B cell (primary cell): ENCODE measurements at regions not wholly inside any gene's neighbourhood (a gene's known extent, or its start where the extent isn't known, plus 50 kb on each side); places are given as distances from the start of the nearest gene placed in this dataset.
"Not testable (repeated sequence)": the region's sequence is repeated elsewhere in the genome, so short reads cannot be mapped to it uniquely, and the experiment has no call there.

Source experiments
- ATAC-seq: fragments of 200-7000 bp; cut with Tn5 transposase; one replicate; pipeline ENCODE4 v1.10.0; 2021; ENCODE audit warnings: low read depth, mild to moderate bottlenecking, moderate number of reproducible peaks, moderate library complexity
- CTCF ChIA-PET: fragments of 350-600 bp; sonication (Branson Sonifier 250); formaldehyde crosslinking; loops from one replicate; lab custom pipeline; 2021; ENCODE audit warnings: antibody characterized with exemption, inconsistent platforms; lab: Charles Lee
- POLR2A ChIA-PET: fragments of 350-600 bp; sonication (Branson Sonifier 250); formaldehyde crosslinking; loops from one replicate; lab custom pipeline; 2021; ENCODE audit warnings: antibody characterized with exemption; lab: Charles Lee
- DNase-seq: peaks from one replicate; pipeline ENCODE4 v3.0.0; 2013
- H2AFZ ChIP-seq: 2 replicates; pipeline ENCODE4 v1.6.1; 2012; ENCODE audit warnings: mild to moderate bottlenecking, low read depth, low read length; ENCODE audit not compliant: insufficient read depth, poor library complexity, severe bottlenecking
- H3K27ac ChIP-seq, 2 donors: 1 replicate in 1 of 2; 2 replicates in 1 of 2; pipeline ENCODE4 v1.5.1; 2012 to 2013; ENCODE audit warnings: low read length in 2 of 2, mild to moderate bottlenecking in 2 of 2, moderate library complexity in 1 of 2
- H3K27me3 ChIP-seq, 4 experiments: fragments of 200-600 bp in 1 of 4; sonication (generic) in 1 of 4; replicated peaks in 1 of 4; 1 replicate in 2 of 4; 2 replicates in 2 of 4; pipeline versions ENCODE4 v1.6.1 to v1.7.0; 2013 to 2016; ENCODE audit warnings: low read length in 3 of 4, mild to moderate bottlenecking in 2 of 4, mixed read lengths in 1 of 4, moderate library complexity in 1 of 4; ENCODE audit not compliant: insufficient read depth in 4 of 4, control insufficient read depth in 3 of 4; ENCODE audit errors: control extremely low read depth in 1 of 4
- H3K36me3 ChIP-seq, 2 experiments: replicated peaks in 1 of 2; 1 replicate in 1 of 2; 2 replicates in 1 of 2; pipeline versions ENCODE4 v1.6.1 to v1.7.1; 2013; ENCODE audit warnings: low read length in 1 of 2; ENCODE audit not compliant: insufficient read depth in 2 of 2, control insufficient read depth in 1 of 2; ENCODE audit errors: control extremely low read depth in 1 of 2, extremely low read depth in 1 of 2
- H3K4me1 ChIP-seq, 2 donors: fragments of 200-600 bp in 1 of 2; sonication (generic) in 1 of 2; 1 replicate in 1 of 2; 2 replicates in 1 of 2; pipeline versions ENCODE4 v1.5.1 to v1.6.1; 2013 to 2017; ENCODE audit warnings: low read length in 2 of 2; ENCODE audit not compliant: control insufficient read depth in 2 of 2, insufficient read depth in 2 of 2
- H3K4me2 ChIP-seq: replicated peaks from 2 replicates; pipeline ENCODE3; 2012; ENCODE audit warnings: mild to moderate bottlenecking, low read depth, low read length; ENCODE audit not compliant: poor library complexity, severe bottlenecking
- H3K4me3 ChIP-seq, 5 experiments: fragments of 200-600 bp in 1 of 5; sonication (generic) in 1 of 5; 1 replicate in 3 of 5; 2 replicates in 2 of 5; pipeline versions ENCODE4 v1.5.1 to v1.7.0; 2011 to 2016; ENCODE audit warnings: low read length in 4 of 5, mild to moderate bottlenecking in 4 of 5, low read depth in 2 of 5, control low read depth in 1 of 5, moderate library complexity in 1 of 5; ENCODE audit not compliant: insufficient read depth in 1 of 5; ENCODE audit errors: control extremely low read depth in 1 of 5, extremely low read depth in 1 of 5
- H3K79me2 ChIP-seq: fragments of 200-600 bp; sonication (generic); one replicate; pipeline ENCODE4 v1.6.0; 2016; ENCODE audit warnings: low read length; ENCODE audit not compliant: control insufficient read depth, insufficient read depth
- H3K9ac ChIP-seq: fragments of 200-600 bp; sonication (generic); 2 replicates; pipeline ENCODE4 v1.6.1; 2017; ENCODE audit warnings: mild to moderate bottlenecking, low read length, moderate library complexity
- H3K9me3 ChIP-seq, 3 donors: one replicate each; pipeline versions ENCODE4 v1.6.1 to v1.7.1; 2013; ENCODE audit warnings: low read length in 2 of 3; ENCODE audit not compliant: control insufficient read depth in 2 of 3, insufficient read depth in 1 of 3; ENCODE audit errors: control extremely low read depth in 1 of 3
- H4K20me1 ChIP-seq: 2 replicates; pipeline ENCODE4 v1.6.0; 2012; ENCODE audit warnings: mild to moderate bottlenecking, low read length; ENCODE audit not compliant: insufficient read depth, control insufficient read depth, poor library complexity, severe bottlenecking
- H3K27ac Mint-ChIP-seq: one replicate; pipeline ENCODE4 v1.8.0; 2021; ENCODE audit warnings: mixed read lengths
- H3K27me3 Mint-ChIP-seq: one replicate; pipeline ENCODE4 v1.8.0; 2021; ENCODE audit warnings: mixed read lengths
- H3K4me1 Mint-ChIP-seq: one replicate; pipeline ENCODE4 v1.8.0; 2021; ENCODE audit warnings: mixed read lengths
- H3K4me3 Mint-ChIP-seq: one replicate; pipeline ENCODE4 v1.8.0; 2021; ENCODE audit warnings: mixed read lengths
- H3K9me3 Mint-ChIP-seq: one replicate; pipeline ENCODE4 v1.8.0; 2022; ENCODE audit warnings: mixed read lengths; ENCODE audit not compliant: insufficient read depth
- CTCF ChIP-seq: fragments of 200-600 bp; IDR thresholded peaks from one replicate; pipeline ENCODE4 v1.8.0; 2022; ENCODE audit warnings: antibody characterized with exemption, mild to moderate bottlenecking
- EZH2 ChIP-seq: IDR thresholded peaks from 2 replicates; pipeline ENCODE4 v1.6.1; 2012; ENCODE audit warnings: borderline replicate concordance, low read depth, mild to moderate bottlenecking, moderate library complexity, low read length; ENCODE audit not compliant: insufficient read depth, poor library complexity, severe bottlenecking
- WGBS: methylation state at CpG from one replicate; pipeline ENCODE4 v1.1.5; 2013; ENCODE audit warnings: missing lambda C conversion rate; ENCODE audit not compliant: insufficient coverage; 5-methylcytosine and 5-hydroxymethylcytosine counted together
- intact Hi-C: fragments of 100-400 bp; cut with micrococcal nuclease; formaldehyde crosslinking; loops from one replicate; pipeline ENCODE4 v1.10.0; 2022

- H3K4me1 ChIP-seq, CTCF ChIA-PET, ATAC-seq, H3K4me2 ChIP-seq, POLR2A ChIA-PET, H3K27ac Mint-ChIP-seq, H3K9me3 Mint-ChIP-seq, H3K9me3 ChIP-seq, H3K79me2 ChIP-seq, H3K4me3 ChIP-seq, intact Hi-C loops, H4K20me1 ChIP-seq, H3K9ac ChIP-seq, H3K27me3 Mint-ChIP-seq, H3K27ac ChIP-seq, H3K27me3 ChIP-seq, DNase-seq, H3K4me1 Mint-ChIP-seq, H2AFZ ChIP-seq, H3K4me3 Mint-ChIP-seq, H3K36me3 ChIP-seq: not testable (repeated sequence)
- WGBS = 94% methylated on average over 21 of the region's 25 CpGs
These were observed 83.0 kb upstream of the CDCA7L start for GRCh38 chr7:22028656-22029055.

GRCh38 chr7:22027475-22027874, 81.8 kb upstream of the CDCA7L start:
- ATAC-seq (no peak), DNase-seq (no peak)
- ChIA-PET POLR2A (no interaction called here), CTCF (no interaction called here)
- no peak overlapping the region for H3K9ac ChIP-seq
- no peak overlapping the region for H3K4me2 ChIP-seq
- no peaks in the 10 kb centered on the region for H3K36me3 ChIP-seq
- Mint-ChIP-seq H3K4me1 (no peaks in the 10 kb centered on the region), H3K9me3 (no peaks in the 10 kb centered on the region), H3K27me3 (peaks cover 6% of the 10 kb centered on the region), H3K4me3 (no peak overlapping the region), H3K27ac (no peak overlapping the region)
- no peaks in the 10 kb centered on the region for H3K79me2 ChIP-seq
- H3K27ac ChIP-seq = no peak overlapping the region
- WGBS = 86% methylated on average over 1 of the region's 2 CpGs
- TF ChIP-seq EZH2 (no peak), CTCF (no peak)
- H3K27me3 ChIP-seq = no peaks in the 10 kb centered on the region
- H3K9me3 ChIP-seq = no peaks in the 10 kb centered on the region
- intact Hi-C loops = no loop called here
- no peak overlapping the region for H3K4me3 ChIP-seq
- no peaks in the 10 kb centered on the region for H4K20me1 ChIP-seq
- H3K4me1 ChIP-seq = no peaks in the 10 kb centered on the region
- no peak overlapping the region for H2AFZ ChIP-seq
